Transverse colon (tissue), 4 donors: ENCODE measurements at regions not wholly inside any gene's neighbourhood (a gene's known extent, or its start where the extent isn't known, plus 50 kb on each side); places are given as distances from the start of the nearest gene placed in this dataset.

Experiments used
- DNase-seq: peaks from one replicate; pipeline ENCODE4 v3.0.0-alpha.2; 2019
- H3K27ac ChIP-seq, 4 donors: fragments of 200-600 bp; sonication (generic); 2 replicates each; pipeline ENCODE4 v1.5.1; 2016 to 2018; ENCODE audit warnings: inconsistent platforms in 4 of 4
- H3K27me3 ChIP-seq: fragments of 200-600 bp; sonication (generic); 2 replicates; pipeline ENCODE4 v1.5.1; 2017; ENCODE audit warnings: inconsistent platforms
- H3K36me3 ChIP-seq, 4 donors: fragments of 200-600 bp; sonication (generic); 2 replicates each; pipeline ENCODE4 v1.5.1; 2017 to 2019; ENCODE audit warnings: inconsistent platforms in 4 of 4
- H3K4me1 ChIP-seq, 4 donors: fragments of 200-600 bp; sonication (generic); 2 replicates each; pipeline ENCODE4 v1.5.1; 2017 to 2020; ENCODE audit warnings: inconsistent platforms in 4 of 4
- H3K4me3 ChIP-seq, 4 donors: fragments of 200-600 bp; sonication (generic); 1 replicate in 1 of 4; 2 replicates in 3 of 4; pipeline versions ENCODE4 v1.5.1 to v1.6.1; 2017 to 2019; ENCODE audit warnings: inconsistent platforms in 4 of 4
- H3K9me3 ChIP-seq, 2 donors: fragments of 200-600 bp; sonication (generic); 2 replicates each; pipeline ENCODE4 v1.5.1; 2017 to 2019; ENCODE audit warnings: inconsistent platforms in 2 of 2
- EP300 ChIP-seq: sonication (generic); formaldehyde crosslinking; IDR thresholded peaks from one replicate; pipeline ENCODE4 v1.6.1; 2017; ENCODE audit warnings: antibody characterized with exemption, low read depth
- POLR2A ChIP-seq: fragments of 450-650 bp; IDR thresholded peaks from one replicate; pipeline ENCODE4 v1.6.1; 2016; ENCODE audit warnings: antibody characterized with exemption, mild to moderate bottlenecking, moderate library complexity
- POLR2AphosphoS5 ChIP-seq, 3 donors: sonication (generic); formaldehyde crosslinking; IDR thresholded peaks; one replicate each; pipeline ENCODE4 v1.6.1; 2016; ENCODE audit warnings: antibody characterized with exemption in 3 of 3
- WGBS, 2 donors: methylation state at CpG; one replicate each; pipeline ENCODE4 v1.1.5; 2018; ENCODE audit warnings: low coverage in 1 of 2; 5-methylcytosine and 5-hydroxymethylcytosine counted together
- in situ Hi-C, 4 donors: fragments of 200-750 bp; cut with MboI; loops; one replicate each; pipeline versions ENCODE4 v1.15.0 to v1.15.1; 2017; ENCODE audit warnings: low sequenced_read_pairs in 3 of 4, low pct_ligation_motif_present in 1 of 4, low pct_unique_long_range_greater_than_20kb in 1 of 4
- intact Hi-C: fragments of 100-400 bp; cut with DNase I; formaldehyde crosslinking; loops from one replicate; pipeline ENCODE4 v1.15.1; 2023; ENCODE audit warnings: low total_unique reads
- TF ChIP-seq, protein P1 (sequence below), 5 experiments: fragments of 200-600 bp in 3 of 5; fragments of 450-650 bp in 2 of 5; sonication (generic) in 3 of 5; IDR thresholded peaks; 1 replicate in 2 of 5; 2 replicates in 3 of 5; pipeline ENCODE4 v1.5.1; 2016 to 2017; ENCODE audit warnings: antibody characterized with exemption in 5 of 5, inconsistent platforms in 3 of 5, mild to moderate bottlenecking in 2 of 5, moderate library complexity in 1 of 5

DNA sequence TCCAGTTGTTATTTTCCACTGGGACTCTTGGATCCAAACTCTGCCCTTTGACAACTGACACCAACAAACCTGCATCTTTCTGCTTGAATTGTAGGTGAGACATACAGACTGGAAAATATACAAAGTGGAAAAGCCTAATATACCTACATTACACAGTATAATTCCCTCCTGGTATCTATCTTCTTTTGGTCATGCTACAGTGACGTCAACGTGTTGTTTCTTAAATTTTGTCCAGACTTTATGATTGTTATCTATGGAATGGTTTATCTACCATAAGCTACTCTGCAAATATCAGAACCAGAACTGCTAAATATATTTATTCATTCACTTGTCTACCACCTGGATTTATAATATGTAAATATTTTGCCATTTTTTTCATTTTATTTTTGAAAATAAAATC, 264.3 kb upstream of the ZPLD1 start:
- Histone ChIP-seq H3K27me3 (no peaks in the 10 kb centered on the region), H3K27ac (no peak overlapping the region), H3K9me3 (no peaks in the 10 kb centered on the region), H3K4me3 (no peak overlapping the region), H3K4me1 (peaks cover 0 to 2% (median 0%) of the 10 kb centered on the region in 4 donors), H3K36me3 (no peaks in the 10 kb centered on the region)
- in situ Hi-C loops: no loop called here
- intact Hi-C loops: no loop called here
- 76 to 88% methylated on average over 2 of the region's 2 CpGs for WGBS, 2 donors
- no peak for DNase-seq
- no peak for TF ChIP-seq EP300
- TF ChIP-seq POLR2A: no peak
- no peak for TF ChIP-seq POLR2AphosphoS5 (IDR thresholded peaks at IDR 0.05)
- TF ChIP-seq, protein P1, sequence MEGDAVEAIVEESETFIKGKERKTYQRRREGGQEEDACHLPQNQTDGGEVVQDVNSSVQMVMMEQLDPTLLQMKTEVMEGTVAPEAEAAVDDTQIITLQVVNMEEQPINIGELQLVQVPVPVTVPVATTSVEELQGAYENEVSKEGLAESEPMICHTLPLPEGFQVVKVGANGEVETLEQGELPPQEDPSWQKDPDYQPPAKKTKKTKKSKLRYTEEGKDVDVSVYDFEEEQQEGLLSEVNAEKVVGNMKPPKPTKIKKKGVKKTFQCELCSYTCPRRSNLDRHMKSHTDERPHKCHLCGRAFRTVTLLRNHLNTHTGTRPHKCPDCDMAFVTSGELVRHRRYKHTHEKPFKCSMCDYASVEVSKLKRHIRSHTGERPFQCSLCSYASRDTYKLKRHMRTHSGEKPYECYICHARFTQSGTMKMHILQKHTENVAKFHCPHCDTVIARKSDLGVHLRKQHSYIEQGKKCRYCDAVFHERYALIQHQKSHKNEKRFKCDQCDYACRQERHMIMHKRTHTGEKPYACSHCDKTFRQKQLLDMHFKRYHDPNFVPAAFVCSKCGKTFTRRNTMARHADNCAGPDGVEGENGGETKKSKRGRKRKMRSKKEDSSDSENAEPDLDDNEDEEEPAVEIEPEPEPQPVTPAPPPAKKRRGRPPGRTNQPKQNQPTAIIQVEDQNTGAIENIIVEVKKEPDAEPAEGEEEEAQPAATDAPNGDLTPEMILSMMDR (IDR thresholded peaks at IDR 0.05): no peak

DNA sequence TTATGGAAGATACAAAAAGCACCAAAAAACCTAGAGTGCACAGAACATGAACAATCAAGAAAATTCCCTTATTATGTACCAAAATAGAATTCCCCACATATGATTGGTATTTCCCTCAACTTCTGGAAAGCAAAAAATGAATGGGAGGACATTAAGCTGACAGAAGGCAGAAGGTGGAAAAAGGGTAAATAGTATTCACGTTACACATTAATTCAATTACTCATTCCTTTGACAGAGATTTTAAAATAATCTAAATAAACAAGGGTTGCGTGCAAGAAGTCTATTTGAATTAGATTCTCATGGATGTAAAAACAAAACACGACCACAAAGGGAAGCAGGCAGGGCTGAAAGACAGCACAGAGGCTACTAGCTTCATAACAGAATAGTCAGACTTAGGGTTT, 260.5 kb upstream of the ZPLD1 start:
- DNase-seq: no peak
- Histone ChIP-seq H3K27me3 (no peaks in the 10 kb centered on the region), H3K9me3 (no peaks in the 10 kb centered on the region), H3K36me3 (no peaks in the 10 kb centered on the region), H3K4me1 (peaks cover 0 to 16% (median 8%) of the 10 kb centered on the region in 4 donors), H3K27ac (no peak overlapping the region), H3K4me3 (no peak overlapping the region)
- 64 to 77% methylated on average over 3 of the region's 3 CpGs for WGBS, 2 donors
- TF ChIP-seq POLR2AphosphoS5 (IDR thresholded peaks at IDR 0.05) (no peak), EP300 (no peak), POLR2A (no peak)
- TF ChIP-seq, protein P1 (IDR thresholded peaks at IDR 0.05): no peak
- intact Hi-C loops (no loop called here), in situ Hi-C loops (no loop called here)

DNA sequence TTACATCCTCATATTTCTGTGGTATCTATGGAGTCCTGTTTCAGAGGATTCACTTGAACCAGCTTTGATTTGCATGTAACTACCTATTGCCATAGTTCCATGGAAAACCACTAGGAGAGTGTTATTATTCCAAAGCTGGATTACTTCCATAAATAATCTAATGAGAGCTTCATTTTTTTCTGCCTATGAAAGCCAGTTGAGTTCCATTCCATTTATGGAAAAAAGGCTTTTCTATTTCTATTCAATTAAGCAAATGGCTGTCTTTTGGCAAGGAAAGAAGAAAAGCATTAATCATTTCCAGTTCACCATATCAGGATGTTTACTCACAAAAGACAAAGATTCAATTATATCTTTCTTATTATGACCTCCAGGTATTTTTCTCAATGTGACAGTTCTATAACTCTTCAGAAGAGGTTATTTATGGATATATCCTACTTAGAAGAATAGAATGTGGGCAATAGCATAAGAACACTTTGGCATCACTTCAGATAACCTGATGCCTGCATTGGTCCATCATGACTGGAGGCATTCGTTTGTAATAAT, 259.9 kb upstream of the ZPLD1 start:
- H3K27ac ChIP-seq: no peak overlapping the region
- TF ChIP-seq POLR2AphosphoS5 (IDR thresholded peaks at IDR 0.05): no peak
- TF ChIP-seq, protein P1 (IDR thresholded peaks at IDR 0.05): no peak
- no peak for TF ChIP-seq EP300
- TF ChIP-seq POLR2A: no peak
- no peak for DNase-seq
- no peaks in the 10 kb centered on the region for H3K9me3 ChIP-seq
- no peaks in the 10 kb centered on the region for H3K36me3 ChIP-seq
- peaks cover 0 to 22% (median 14%) of the 10 kb centered on the region in 4 donors for H3K4me1 ChIP-seq
- WGBS, 2 donors: 69 to 76% methylated on average over 1 of the region's 1 CpG
- no peaks in the 10 kb centered on the region for H3K27me3 ChIP-seq
- in situ Hi-C loops: no loop called here
- intact Hi-C loops: no loop called here
- H3K4me3 ChIP-seq: no peak overlapping the region

DNA sequence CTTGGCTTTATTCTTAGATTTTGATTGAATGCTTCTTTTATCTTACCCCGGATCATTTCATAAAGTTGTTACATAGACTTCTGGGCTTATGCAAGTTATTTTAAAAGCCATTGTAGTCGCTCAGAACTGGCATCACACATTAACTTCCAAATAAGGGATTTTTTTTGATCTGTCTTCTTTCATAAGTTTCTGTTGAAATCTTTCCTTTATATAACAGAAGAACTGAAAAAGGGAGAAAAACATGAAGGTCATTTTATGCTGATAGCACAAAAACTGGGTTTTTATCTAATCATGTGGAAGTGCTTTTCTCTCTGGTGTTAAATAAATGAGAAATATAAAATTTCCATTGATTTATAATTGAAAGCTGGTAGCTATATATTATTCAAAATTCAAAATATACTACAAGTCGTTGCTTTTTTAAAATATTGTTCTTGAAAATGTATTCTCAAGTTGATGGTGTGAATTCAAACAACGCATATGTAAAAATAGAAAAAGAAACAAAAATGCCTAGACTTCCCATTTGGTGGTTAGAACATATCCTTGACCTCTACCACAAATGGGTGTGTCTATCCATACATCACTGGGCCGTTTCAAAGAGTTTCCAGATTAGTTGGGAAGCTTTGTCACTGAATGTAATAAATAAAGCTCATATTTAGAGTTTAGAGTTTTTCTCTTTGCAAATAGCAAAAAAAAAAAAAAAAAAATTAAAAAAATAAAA, 258.3 kb upstream of the ZPLD1 start:
- WGBS, 2 donors: 59 to 69% methylated on average over 5 of the region's 5 CpGs
- H3K4me1 ChIP-seq: peaks cover 5 to 31% (median 24%) of the 10 kb centered on the region in 4 donors
- H3K4me3 ChIP-seq: no peak overlapping the region
- H3K27ac ChIP-seq: no peak overlapping the region
- no peaks in the 10 kb centered on the region for H3K36me3 ChIP-seq
- no peak for DNase-seq
- TF ChIP-seq POLR2AphosphoS5 (IDR thresholded peaks at IDR 0.05): no peak
- TF ChIP-seq, protein P1 (IDR thresholded peaks at IDR 0.05): no peak
- no peak for TF ChIP-seq POLR2A
- no peak for TF ChIP-seq EP300
- H3K27me3 ChIP-seq: no peaks in the 10 kb centered on the region
- H3K9me3 ChIP-seq: no peaks in the 10 kb centered on the region
- intact Hi-C loops: no loop called here
- in situ Hi-C loops: no loop called here
